Calu3 (cell line): ENCODE measurements at regions not wholly inside any gene's neighbourhood (a gene's known extent, or its start where the extent isn't known, plus 50 kb on each side); places are given as distances from the start of the nearest gene placed in this dataset.

ENCODE experiments used
- BruUV-seq: library from RNA; stranded (reverse); fragments of 400-500 nt; replicated peaks from 2 replicates; lab custom pipeline; 2021; lab: Mats Ljungman, UMichigan
- CTCF ChIA-PET: fragments of 300-600 bp; sonication (Branson Sonifier 250); formaldehyde crosslinking; loops from one replicate; lab custom pipeline; 2022; ENCODE audit warnings: antibody characterized with exemption; lab: Charles Lee
- DNase-seq: peaks from one replicate; pipeline ENCODE4 v3.0.0; 2022
- H3K27ac Mint-ChIP-seq: one replicate; pipeline ENCODE4 v1.8.0; 2022; ENCODE audit warnings: mixed read lengths; ENCODE audit not compliant: unreplicated experiment
- H3K27me3 Mint-ChIP-seq: one replicate; pipeline ENCODE4 v1.8.0; 2022; ENCODE audit warnings: mixed read lengths; ENCODE audit not compliant: unreplicated experiment
- H3K36me3 Mint-ChIP-seq: one replicate; pipeline ENCODE4 v1.8.0; 2022; ENCODE audit warnings: mild to moderate bottlenecking, moderate library complexity, mixed read lengths; ENCODE audit not compliant: insufficient read depth, unreplicated experiment
- H3K4me1 Mint-ChIP-seq: one replicate; pipeline ENCODE4 v1.8.0; 2022; ENCODE audit warnings: mild to moderate bottlenecking, low read depth, mixed read lengths; ENCODE audit not compliant: unreplicated experiment
- H3K4me3 Mint-ChIP-seq: one replicate; pipeline ENCODE4 v1.8.0; 2022; ENCODE audit warnings: mild to moderate bottlenecking, low read depth, moderate library complexity, mixed read lengths; ENCODE audit not compliant: unreplicated experiment
- H3K9me3 Mint-ChIP-seq: one replicate; pipeline ENCODE4 v1.8.0; 2022; ENCODE audit warnings: low read depth, mixed read lengths; ENCODE audit not compliant: unreplicated experiment
- CTCF ChIP-seq: fragments of 200-600 bp; IDR thresholded peaks from one replicate; pipeline ENCODE4 v1.8.0; 2022; ENCODE audit warnings: antibody characterized with exemption; ENCODE audit not compliant: unreplicated experiment
- intact Hi-C: fragments of 100-400 bp; cut with micrococcal nuclease; formaldehyde crosslinking; loops from one replicate; pipeline ENCODE4 v1.10.0; 2022; ENCODE audit not compliant: unreplicated experiment

- no peaks in the 10 kb centered on the region for H3K9me3 Mint-ChIP-seq
- no peak overlapping the region for H3K27ac Mint-ChIP-seq
- no peaks in the 10 kb centered on the region for H3K27me3 Mint-ChIP-seq
- DNase-seq, result no peak
- intact Hi-C loops, result no loop called here
- no TSS peak for BruUV-seq
- no peaks in the 10 kb centered on the region for H3K36me3 Mint-ChIP-seq
- H3K4me1 Mint-ChIP-seq, result no peaks in the 10 kb centered on the region
- CTCF ChIA-PET, result no interaction called here
- no peak for TF ChIP-seq CTCF
- H3K4me3 Mint-ChIP-seq, result no peak overlapping the region
These were observed 143.8 kb upstream of the PCLO start for GRCh38 chr7:83306502-83306901.

- Mint-ChIP-seq H3K4me3 (no peak overlapping the region), H3K27ac (no peak overlapping the region), H3K27me3 (no peaks in the 10 kb centered on the region), H3K4me1 (no peaks in the 10 kb centered on the region), H3K36me3 (no peaks in the 10 kb centered on the region), H3K9me3 (no peaks in the 10 kb centered on the region)
- intact Hi-C loops, result no loop called here
- CTCF ChIA-PET, result no interaction called here
- no peak for DNase-seq
- BruUV-seq, result no TSS peak
- TF ChIP-seq CTCF, result no peak
These were observed 142.3 kb upstream of the PCLO start for GRCh38 chr7:83305027-83305426.

- no peak for TF ChIP-seq CTCF
- no peaks in the 10 kb centered on the region for H3K27me3 Mint-ChIP-seq
- intact Hi-C loops, result no loop called here
These were observed 138.7 kb upstream of the PCLO start for GRCh38 chr7:83301416-83301815.

GRCh38 chr7:83290211-83290610 lies 127.5 kb upstream of the PCLO start:
- H3K9me3 Mint-ChIP-seq, result no peaks in the 10 kb centered on the region
- H3K36me3 Mint-ChIP-seq, result no peaks in the 10 kb centered on the region
- no peaks in the 10 kb centered on the region for H3K4me1 Mint-ChIP-seq
- intact Hi-C loops, result no loop called here
- no peak for TF ChIP-seq CTCF
- no peak overlapping the region for H3K27ac Mint-ChIP-seq
- BruUV-seq, result no TSS peak
- H3K4me3 Mint-ChIP-seq, result no peak overlapping the region
- CTCF ChIA-PET, result no interaction called here
- DNase-seq, result no peak
- H3K27me3 Mint-ChIP-seq, result no peaks in the 10 kb centered on the region

More at GRCh38 chr7:83301416-83301815, 138.7 kb upstream of the PCLO start:
- Mint-ChIP-seq H3K9me3 (no peaks in the 10 kb centered on the region), H3K4me1 (no peaks in the 10 kb centered on the region), H3K4me3 (no peak overlapping the region), H3K36me3 (no peaks in the 10 kb centered on the region), H3K27ac (no peak overlapping the region)
- BruUV-seq, result no TSS peak
- CTCF ChIA-PET, result no interaction called here
- DNase-seq, result no peak
